ENCODE measurements at regions not wholly inside any gene's neighbourhood (a gene's known extent, or its start where the extent isn't known, plus 50 kb on each side); places are given as distances from the start of the nearest gene placed in this dataset.

- no peak for TF ChIP-seq CTCF (IDR thresholded peaks at IDR 0.05)
- TF ChIP-seq ZFX (IDR thresholded peaks at IDR 0.05; ENCODE audit: borderline replicate concordance), result no peak
These were observed 83.0 kb upstream of the BEND4 start for GRCh38 chr4:42235304-42236021.

Data from 22Rv1 (cell line).